Calu3 (cell line): ENCODE measurements at regions not wholly inside any gene's neighbourhood (a gene's known extent, or its start where the extent isn't known, plus 50 kb on each side); places are given as distances from the start of the nearest gene placed in this dataset.

Experiments used
- BruUV-seq: library from RNA; stranded (reverse); fragments of 400-500 nt; replicated peaks from 2 replicates; lab custom pipeline; 2021; lab: Mats Ljungman, UMichigan
- CTCF ChIA-PET: fragments of 300-600 bp; sonication (Branson Sonifier 250); formaldehyde crosslinking; loops from one replicate; lab custom pipeline; 2022; ENCODE audit warnings: antibody characterized with exemption; lab: Charles Lee
- DNase-seq: peaks from one replicate; pipeline ENCODE4 v3.0.0; 2022
- H3K27ac Mint-ChIP-seq: one replicate; pipeline ENCODE4 v1.8.0; 2022; ENCODE audit warnings: mixed read lengths; ENCODE audit not compliant: unreplicated experiment
- H3K27me3 Mint-ChIP-seq: one replicate; pipeline ENCODE4 v1.8.0; 2022; ENCODE audit warnings: mixed read lengths; ENCODE audit not compliant: unreplicated experiment
- H3K36me3 Mint-ChIP-seq: one replicate; pipeline ENCODE4 v1.8.0; 2022; ENCODE audit warnings: mild to moderate bottlenecking, moderate library complexity, mixed read lengths; ENCODE audit not compliant: insufficient read depth, unreplicated experiment
- H3K4me1 Mint-ChIP-seq: one replicate; pipeline ENCODE4 v1.8.0; 2022; ENCODE audit warnings: mild to moderate bottlenecking, low read depth, mixed read lengths; ENCODE audit not compliant: unreplicated experiment
- H3K4me3 Mint-ChIP-seq: one replicate; pipeline ENCODE4 v1.8.0; 2022; ENCODE audit warnings: mild to moderate bottlenecking, low read depth, moderate library complexity, mixed read lengths; ENCODE audit not compliant: unreplicated experiment
- H3K9me3 Mint-ChIP-seq: one replicate; pipeline ENCODE4 v1.8.0; 2022; ENCODE audit warnings: low read depth, mixed read lengths; ENCODE audit not compliant: unreplicated experiment
- intact Hi-C: fragments of 100-400 bp; cut with micrococcal nuclease; formaldehyde crosslinking; loops from one replicate; pipeline ENCODE4 v1.10.0; 2022; ENCODE audit not compliant: unreplicated experiment
- TF ChIP-seq, protein P1 (sequence below): fragments of 200-600 bp; IDR thresholded peaks from one replicate; pipeline ENCODE4 v1.8.0; 2022; ENCODE audit warnings: antibody characterized with exemption; ENCODE audit not compliant: unreplicated experiment

DNA sequence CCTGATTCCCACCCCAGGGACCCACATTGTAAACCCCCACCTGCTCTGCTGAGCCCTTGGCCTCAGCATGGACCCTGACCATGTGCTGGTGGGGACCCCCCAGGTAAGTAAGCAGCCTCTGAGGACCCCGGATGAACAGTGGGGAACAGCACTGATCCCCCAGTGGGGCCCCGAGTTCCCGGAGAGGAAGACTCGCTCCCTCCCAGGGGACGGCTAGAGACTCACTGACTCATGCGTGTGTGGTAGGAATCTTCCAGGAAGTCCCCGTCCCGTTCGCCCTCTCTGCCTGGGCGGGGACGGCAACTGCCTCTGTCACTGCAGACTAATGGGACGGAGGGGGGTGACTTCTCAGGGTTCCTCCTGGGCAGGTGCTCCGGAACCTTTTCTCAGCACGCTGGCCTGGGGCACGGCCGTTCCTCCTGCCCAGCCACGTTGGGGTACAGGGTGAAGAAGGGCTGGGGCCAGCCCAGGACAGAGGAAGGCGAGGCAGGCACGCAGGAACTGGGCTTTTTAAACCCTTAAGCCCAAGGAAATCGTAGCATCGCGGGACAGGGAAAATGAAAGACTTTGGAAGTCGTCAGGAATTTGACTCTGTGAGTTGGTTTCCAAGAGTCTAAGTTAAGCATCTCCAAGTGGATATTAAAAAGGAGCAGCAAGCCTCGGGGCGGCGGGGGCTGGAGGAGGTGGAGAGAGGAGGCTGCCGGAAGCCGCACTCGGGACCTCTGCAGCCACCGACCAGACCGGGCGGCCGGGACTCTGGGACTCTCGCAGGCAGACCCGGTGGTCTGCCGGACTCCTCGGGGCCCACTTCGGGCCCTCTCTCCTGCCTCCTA lies 178.7 kb downstream of the SEC14L1 start:
- TF ChIP-seq, protein P1, sequence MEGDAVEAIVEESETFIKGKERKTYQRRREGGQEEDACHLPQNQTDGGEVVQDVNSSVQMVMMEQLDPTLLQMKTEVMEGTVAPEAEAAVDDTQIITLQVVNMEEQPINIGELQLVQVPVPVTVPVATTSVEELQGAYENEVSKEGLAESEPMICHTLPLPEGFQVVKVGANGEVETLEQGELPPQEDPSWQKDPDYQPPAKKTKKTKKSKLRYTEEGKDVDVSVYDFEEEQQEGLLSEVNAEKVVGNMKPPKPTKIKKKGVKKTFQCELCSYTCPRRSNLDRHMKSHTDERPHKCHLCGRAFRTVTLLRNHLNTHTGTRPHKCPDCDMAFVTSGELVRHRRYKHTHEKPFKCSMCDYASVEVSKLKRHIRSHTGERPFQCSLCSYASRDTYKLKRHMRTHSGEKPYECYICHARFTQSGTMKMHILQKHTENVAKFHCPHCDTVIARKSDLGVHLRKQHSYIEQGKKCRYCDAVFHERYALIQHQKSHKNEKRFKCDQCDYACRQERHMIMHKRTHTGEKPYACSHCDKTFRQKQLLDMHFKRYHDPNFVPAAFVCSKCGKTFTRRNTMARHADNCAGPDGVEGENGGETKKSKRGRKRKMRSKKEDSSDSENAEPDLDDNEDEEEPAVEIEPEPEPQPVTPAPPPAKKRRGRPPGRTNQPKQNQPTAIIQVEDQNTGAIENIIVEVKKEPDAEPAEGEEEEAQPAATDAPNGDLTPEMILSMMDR: no peak

GRCh38 chr17:77320044-77320440 lies 179.3 kb downstream of the SEC14L1 start:
- Mint-ChIP-seq H3K36me3 (peaks cover 84% of the 10 kb centered on the region), H3K9me3 (no peaks in the 10 kb centered on the region), H3K27me3 (no peaks in the 10 kb centered on the region), H3K27ac (peak overlapping the region; percentile 93), H3K4me3 (peak overlapping the region; percentile 71), H3K4me1 (peaks cover 58% of the 10 kb centered on the region)
- no peak for DNase-seq
- intact Hi-C loops: no loop called here
- TF ChIP-seq, protein P1: no peak
- BruUV-seq: no TSS peak
- CTCF ChIA-PET: no interaction called here

More for the DNA sequence above, 178.7 kb downstream of the SEC14L1 start:
- intact Hi-C loops: no loop called here
- CTCF ChIA-PET: no interaction called here
- Mint-ChIP-seq H3K27me3 (no peaks in the 10 kb centered on the region), H3K4me1 (peaks cover 52% of the 10 kb centered on the region), H3K4me3 (peak overlapping the region; percentile 71), H3K36me3 (peaks cover 84% of the 10 kb centered on the region), H3K9me3 (no peaks in the 10 kb centered on the region), H3K27ac (peak overlapping the region; percentile 93)
- BruUV-seq: TSS peak; percentile 34
- DNase-seq: peak; percentile 89

DNA sequence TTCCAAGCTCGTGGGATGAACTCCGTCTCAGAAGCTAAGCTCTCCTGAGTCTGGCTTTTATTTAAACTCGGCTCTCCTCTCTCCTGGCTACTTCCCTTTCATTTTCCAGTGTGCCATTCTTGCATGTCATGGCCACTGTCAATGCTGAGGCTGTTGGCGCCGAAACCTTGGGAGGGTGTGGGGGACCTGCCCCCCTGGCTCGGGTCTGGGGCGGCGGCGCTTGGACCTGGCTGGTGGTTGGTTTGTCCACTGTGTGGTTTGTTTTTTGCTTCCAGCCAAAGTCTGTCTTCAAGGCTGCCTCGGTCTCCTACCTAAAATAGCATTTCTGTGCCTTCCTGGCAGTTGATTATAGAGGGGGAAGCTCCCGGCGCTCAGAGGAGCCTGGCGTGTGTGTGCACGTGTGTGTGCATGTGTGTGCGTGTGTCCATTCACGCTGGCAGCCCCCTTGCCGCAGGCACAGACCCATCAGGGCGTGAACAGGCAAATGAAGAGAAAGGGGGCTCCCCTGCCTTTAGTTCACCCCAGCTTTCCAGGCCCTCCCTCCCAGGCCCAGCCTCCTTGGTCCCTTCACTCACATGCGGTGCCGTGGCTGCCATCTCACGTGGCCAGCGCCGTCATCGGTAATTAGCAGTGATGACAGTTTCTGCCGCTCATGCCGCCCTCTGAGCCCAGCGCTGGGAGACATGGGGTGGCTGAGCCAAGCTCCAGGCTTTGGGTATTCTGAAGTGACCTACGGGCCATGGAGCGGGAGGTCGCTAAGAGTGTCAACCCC lies 179.9 kb downstream of the SEC14L1 start:
- CTCF ChIA-PET: no interaction called here
- Mint-ChIP-seq H3K9me3 (no peaks in the 10 kb centered on the region), H3K36me3 (peaks cover 88% of the 10 kb centered on the region), H3K4me3 (no peak overlapping the region), H3K4me1 (peaks cover 64% of the 10 kb centered on the region), H3K27ac (peak overlapping the region; percentile 93), H3K27me3 (no peaks in the 10 kb centered on the region)
- no TSS peak for BruUV-seq
- no peak for DNase-seq
- TF ChIP-seq, protein P1: no peak
- intact Hi-C loops: no loop called here

GRCh38 chr17:77321649-77322513 lies 181.1 kb downstream of the SEC14L1 start:
- peaks cover 74% of the 10 kb centered on the region for H3K4me1 Mint-ChIP-seq
- BruUV-seq: no TSS peak
- peak overlapping the region; percentile 98 for H3K27ac Mint-ChIP-seq
- TF ChIP-seq, protein P1: no peak
- intact Hi-C loops: loop anchor here (2.0 kb wide), 1 partner anchor 35 kb away; no protein-coding TSS in a partner anchor
- no peaks in the 10 kb centered on the region for H3K9me3 Mint-ChIP-seq
- DNase-seq: no peak
- CTCF ChIA-PET: interaction anchor here (1.3 kb wide), 1 partner anchor 36 kb away, joined by 9 read pairs; no protein-coding TSS in a partner anchor
- peak overlapping the region; percentile 76 for H3K4me3 Mint-ChIP-seq
- H3K36me3 Mint-ChIP-seq: peaks cover 87% of the 10 kb centered on the region
- no peaks in the 10 kb centered on the region for H3K27me3 Mint-ChIP-seq
